ENCODE measurements at regions not wholly inside any gene's neighbourhood (a gene's known extent, or its start where the extent isn't known, plus 50 kb on each side); places are given as distances from the start of the nearest gene placed in this dataset.
A peak's percentile ranks its signal among the peaks of the same experiment; 100 is the strongest.
"Not testable (repeated sequence)": the region's sequence is repeated elsewhere in the genome, so short reads cannot be mapped to it uniquely, and the experiment has no call there.

GRCh38 chr14:53430870-53431269 is 277.7 kb upstream of the DDHD1 start:
- H3K27ac ChIP-seq (ENCODE audit: low read depth, low read length) = no peak overlapping the region
- no peaks in the 10 kb centered on the region for H3K27me3 ChIP-seq (ENCODE audit: control insufficient read depth, insufficient read depth, low read length)
- no peaks in the 10 kb centered on the region for H3K4me1 ChIP-seq (ENCODE audit: control insufficient read depth, insufficient read depth, low read length)
- no peaks in the 10 kb centered on the region for H3K36me3 ChIP-seq (ENCODE audit: control insufficient read depth, insufficient read depth, low read length)
- no peak overlapping the region for H3K4me3 ChIP-seq (ENCODE audit: low read length)
- no peak overlapping the region for H3K9ac ChIP-seq (ENCODE audit: low read length)

GRCh38 chr14:53412819-53413675 is 259.9 kb upstream of the DDHD1 start:
- H3K36me3 ChIP-seq (ENCODE audit: control insufficient read depth, insufficient read depth, low read length) = no peaks in the 10 kb centered on the region
- H3K27ac ChIP-seq (ENCODE audit: low read depth, low read length) = no peak overlapping the region
- H3K9ac ChIP-seq (ENCODE audit: low read length) = no peak overlapping the region
- no peaks in the 10 kb centered on the region for H3K27me3 ChIP-seq (ENCODE audit: control insufficient read depth, insufficient read depth, low read length)
- no peaks in the 10 kb centered on the region for H3K4me1 ChIP-seq (ENCODE audit: control insufficient read depth, insufficient read depth, low read length)
- no peak overlapping the region for H3K4me3 ChIP-seq (ENCODE audit: low read length)

- no peak overlapping the region for H3K9ac ChIP-seq (ENCODE audit: low read length)
- H3K4me3 ChIP-seq (ENCODE audit: low read length) = peak overlapping the region; percentile 21
- H3K27ac ChIP-seq (ENCODE audit: low read depth, low read length) = no peak overlapping the region
- no peaks in the 10 kb centered on the region for H3K4me1 ChIP-seq (ENCODE audit: control insufficient read depth, insufficient read depth, low read length)
- no peaks in the 10 kb centered on the region for H3K36me3 ChIP-seq (ENCODE audit: control insufficient read depth, insufficient read depth, low read length)
- no peaks in the 10 kb centered on the region for H3K27me3 ChIP-seq (ENCODE audit: control insufficient read depth, insufficient read depth, low read length)
These were observed 258.0 kb upstream of the DDHD1 start for GRCh38 chr14:53411125-53411524.

- H3K27me3 ChIP-seq (ENCODE audit: control insufficient read depth, insufficient read depth, low read length) = no peaks in the 10 kb centered on the region
- H3K27ac ChIP-seq (ENCODE audit: low read depth, low read length) = no peak overlapping the region
- H3K36me3 ChIP-seq (ENCODE audit: control insufficient read depth, insufficient read depth, low read length) = no peaks in the 10 kb centered on the region
- H3K4me1 ChIP-seq (ENCODE audit: control insufficient read depth, insufficient read depth, low read length) = no peaks in the 10 kb centered on the region
- H3K9ac ChIP-seq (ENCODE audit: low read length) = no peak overlapping the region
- H3K4me3 ChIP-seq (ENCODE audit: low read length) = no peak overlapping the region
These were observed 256.8 kb upstream of the DDHD1 start for GRCh38 chr14:53409969-53410368.

- Histone ChIP-seq H3K27me3 (ENCODE audit: control insufficient read depth, insufficient read depth, low read length) (no peaks in the 10 kb centered on the region), H3K36me3 (ENCODE audit: control insufficient read depth, insufficient read depth, low read length) (no peaks in the 10 kb centered on the region), H3K27ac (ENCODE audit: low read depth, low read length) (no peak overlapping the region), H3K9ac (ENCODE audit: low read length) (no peak overlapping the region), H3K4me1 (ENCODE audit: control insufficient read depth, insufficient read depth, low read length) (no peaks in the 10 kb centered on the region), H3K4me3 (ENCODE audit: low read length) (no peak overlapping the region)
These were observed 256.2 kb upstream of the DDHD1 start for GRCh38 chr14:53409289-53409688.

GRCh38 chr14:53408175-53408879 is 255.2 kb upstream of the DDHD1 start:
- Histone ChIP-seq H3K4me3 (ENCODE audit: low read length) (no peak overlapping the region), H3K27me3 (ENCODE audit: control insufficient read depth, insufficient read depth, low read length) (no peaks in the 10 kb centered on the region), H3K27ac (ENCODE audit: low read depth, low read length) (no peak overlapping the region)

GRCh38 chr14:53406519-53406918 is 253.4 kb upstream of the DDHD1 start:
- Histone ChIP-seq H3K27me3 (ENCODE audit: control insufficient read depth, insufficient read depth, low read length) (no peaks in the 10 kb centered on the region), H3K4me3 (ENCODE audit: low read length) (no peak overlapping the region), H3K9ac (ENCODE audit: low read length) (no peak overlapping the region), H3K4me1 (ENCODE audit: control insufficient read depth, insufficient read depth, low read length) (no peaks in the 10 kb centered on the region), H3K36me3 (ENCODE audit: control insufficient read depth, insufficient read depth, low read length) (no peaks in the 10 kb centered on the region), H3K27ac (ENCODE audit: low read depth, low read length) (no peak overlapping the region)

More at GRCh38 chr14:53408175-53408879, 255.2 kb upstream of the DDHD1 start:
- no peaks in the 10 kb centered on the region for H3K36me3 ChIP-seq (ENCODE audit: control insufficient read depth, insufficient read depth, low read length)
- no peaks in the 10 kb centered on the region for H3K4me1 ChIP-seq (ENCODE audit: control insufficient read depth, insufficient read depth, low read length)
- no peak overlapping the region for H3K9ac ChIP-seq (ENCODE audit: low read length)

- no peaks in the 10 kb centered on the region for H3K36me3 ChIP-seq (ENCODE audit: control insufficient read depth, insufficient read depth, low read length)
- no peak overlapping the region for H3K4me3 ChIP-seq (ENCODE audit: low read length)
- no peak overlapping the region for H3K27ac ChIP-seq (ENCODE audit: low read depth, low read length)
- H3K27me3 ChIP-seq (ENCODE audit: control insufficient read depth, insufficient read depth, low read length) = no peaks in the 10 kb centered on the region
- H3K9ac ChIP-seq (ENCODE audit: low read length) = no peak overlapping the region
- no peaks in the 10 kb centered on the region for H3K4me1 ChIP-seq (ENCODE audit: control insufficient read depth, insufficient read depth, low read length)
These were observed 248.5 kb upstream of the DDHD1 start for GRCh38 chr14:53401646-53402045.

GRCh38 chr14:53399057-53399456 is 245.9 kb upstream of the DDHD1 start:
- H3K4me1 ChIP-seq (ENCODE audit: control insufficient read depth, insufficient read depth, low read length) = no peaks in the 10 kb centered on the region
- no peak overlapping the region for H3K27ac ChIP-seq (ENCODE audit: low read depth, low read length)
- H3K27me3 ChIP-seq (ENCODE audit: control insufficient read depth, insufficient read depth, low read length) = no peaks in the 10 kb centered on the region
- no peaks in the 10 kb centered on the region for H3K36me3 ChIP-seq (ENCODE audit: control insufficient read depth, insufficient read depth, low read length)
- no peak overlapping the region for H3K4me3 ChIP-seq (ENCODE audit: low read length)
- no peak overlapping the region for H3K9ac ChIP-seq (ENCODE audit: low read length)

- Histone ChIP-seq H3K4me1 (ENCODE audit: control insufficient read depth, insufficient read depth, low read length) (no peaks in the 10 kb centered on the region), H3K27ac (ENCODE audit: low read depth, low read length) (no peak overlapping the region), H3K9ac (ENCODE audit: low read length) (no peak overlapping the region), H3K4me3 (ENCODE audit: low read length) (no peak overlapping the region), H3K27me3 (ENCODE audit: control insufficient read depth, insufficient read depth, low read length) (no peaks in the 10 kb centered on the region), H3K36me3 (ENCODE audit: control insufficient read depth, insufficient read depth, low read length) (no peaks in the 10 kb centered on the region)
These were observed 245.5 kb upstream of the DDHD1 start for GRCh38 chr14:53398616-53399015.

- H3K27ac ChIP-seq (ENCODE audit: low read depth, low read length); H3K9ac ChIP-seq (ENCODE audit: low read length); H3K27me3 ChIP-seq (ENCODE audit: control insufficient read depth, insufficient read depth, low read length); H3K36me3 ChIP-seq (ENCODE audit: control insufficient read depth, insufficient read depth, low read length); H3K4me1 ChIP-seq (ENCODE audit: control insufficient read depth, insufficient read depth, low read length); H3K4me3 ChIP-seq (ENCODE audit: low read length): not testable (repeated sequence)
These were observed 242.1 kb upstream of the DDHD1 start for GRCh38 chr14:53395267-53395666.

GRCh38 chr14:53391631-53392285 is 238.6 kb upstream of the DDHD1 start:
- H3K9ac ChIP-seq (ENCODE audit: low read length) = no peak overlapping the region
- no peak overlapping the region for H3K27ac ChIP-seq (ENCODE audit: low read depth, low read length)
- no peak overlapping the region for H3K4me3 ChIP-seq (ENCODE audit: low read length)
- H3K27me3 ChIP-seq (ENCODE audit: control insufficient read depth, insufficient read depth, low read length) = no peaks in the 10 kb centered on the region
- H3K4me1 ChIP-seq (ENCODE audit: control insufficient read depth, insufficient read depth, low read length) = no peaks in the 10 kb centered on the region
- no peaks in the 10 kb centered on the region for H3K36me3 ChIP-seq (ENCODE audit: control insufficient read depth, insufficient read depth, low read length)

All from rectal smooth muscle tissue (tissue), 1 donor.